ENCODE measurements at regions not wholly inside any gene's neighbourhood (a gene's known extent, or its start where the extent isn't known, plus 50 kb on each side); places are given as distances from the start of the nearest gene placed in this dataset.

DNA sequence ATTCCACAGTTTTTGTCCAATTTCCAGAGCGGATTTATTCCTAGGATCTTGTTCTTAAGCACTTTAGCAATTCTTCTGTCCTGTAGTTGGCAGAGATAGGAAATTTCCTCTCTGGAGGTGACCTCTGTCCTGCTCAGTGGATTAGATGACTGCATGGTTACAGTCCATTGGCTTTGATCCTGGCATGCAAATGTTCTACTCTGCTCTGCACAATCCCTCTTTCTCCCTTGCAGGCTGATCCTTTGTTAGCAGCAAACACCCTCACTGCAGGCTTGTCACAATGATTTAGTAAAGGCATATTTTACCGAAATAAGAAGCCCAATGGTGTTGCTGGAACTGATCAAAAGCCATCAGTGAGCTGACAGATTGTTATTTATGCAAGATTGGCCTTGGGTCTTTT is 243.8 kb downstream of the COX7C start:
- TF ChIP-seq, protein P1, sequence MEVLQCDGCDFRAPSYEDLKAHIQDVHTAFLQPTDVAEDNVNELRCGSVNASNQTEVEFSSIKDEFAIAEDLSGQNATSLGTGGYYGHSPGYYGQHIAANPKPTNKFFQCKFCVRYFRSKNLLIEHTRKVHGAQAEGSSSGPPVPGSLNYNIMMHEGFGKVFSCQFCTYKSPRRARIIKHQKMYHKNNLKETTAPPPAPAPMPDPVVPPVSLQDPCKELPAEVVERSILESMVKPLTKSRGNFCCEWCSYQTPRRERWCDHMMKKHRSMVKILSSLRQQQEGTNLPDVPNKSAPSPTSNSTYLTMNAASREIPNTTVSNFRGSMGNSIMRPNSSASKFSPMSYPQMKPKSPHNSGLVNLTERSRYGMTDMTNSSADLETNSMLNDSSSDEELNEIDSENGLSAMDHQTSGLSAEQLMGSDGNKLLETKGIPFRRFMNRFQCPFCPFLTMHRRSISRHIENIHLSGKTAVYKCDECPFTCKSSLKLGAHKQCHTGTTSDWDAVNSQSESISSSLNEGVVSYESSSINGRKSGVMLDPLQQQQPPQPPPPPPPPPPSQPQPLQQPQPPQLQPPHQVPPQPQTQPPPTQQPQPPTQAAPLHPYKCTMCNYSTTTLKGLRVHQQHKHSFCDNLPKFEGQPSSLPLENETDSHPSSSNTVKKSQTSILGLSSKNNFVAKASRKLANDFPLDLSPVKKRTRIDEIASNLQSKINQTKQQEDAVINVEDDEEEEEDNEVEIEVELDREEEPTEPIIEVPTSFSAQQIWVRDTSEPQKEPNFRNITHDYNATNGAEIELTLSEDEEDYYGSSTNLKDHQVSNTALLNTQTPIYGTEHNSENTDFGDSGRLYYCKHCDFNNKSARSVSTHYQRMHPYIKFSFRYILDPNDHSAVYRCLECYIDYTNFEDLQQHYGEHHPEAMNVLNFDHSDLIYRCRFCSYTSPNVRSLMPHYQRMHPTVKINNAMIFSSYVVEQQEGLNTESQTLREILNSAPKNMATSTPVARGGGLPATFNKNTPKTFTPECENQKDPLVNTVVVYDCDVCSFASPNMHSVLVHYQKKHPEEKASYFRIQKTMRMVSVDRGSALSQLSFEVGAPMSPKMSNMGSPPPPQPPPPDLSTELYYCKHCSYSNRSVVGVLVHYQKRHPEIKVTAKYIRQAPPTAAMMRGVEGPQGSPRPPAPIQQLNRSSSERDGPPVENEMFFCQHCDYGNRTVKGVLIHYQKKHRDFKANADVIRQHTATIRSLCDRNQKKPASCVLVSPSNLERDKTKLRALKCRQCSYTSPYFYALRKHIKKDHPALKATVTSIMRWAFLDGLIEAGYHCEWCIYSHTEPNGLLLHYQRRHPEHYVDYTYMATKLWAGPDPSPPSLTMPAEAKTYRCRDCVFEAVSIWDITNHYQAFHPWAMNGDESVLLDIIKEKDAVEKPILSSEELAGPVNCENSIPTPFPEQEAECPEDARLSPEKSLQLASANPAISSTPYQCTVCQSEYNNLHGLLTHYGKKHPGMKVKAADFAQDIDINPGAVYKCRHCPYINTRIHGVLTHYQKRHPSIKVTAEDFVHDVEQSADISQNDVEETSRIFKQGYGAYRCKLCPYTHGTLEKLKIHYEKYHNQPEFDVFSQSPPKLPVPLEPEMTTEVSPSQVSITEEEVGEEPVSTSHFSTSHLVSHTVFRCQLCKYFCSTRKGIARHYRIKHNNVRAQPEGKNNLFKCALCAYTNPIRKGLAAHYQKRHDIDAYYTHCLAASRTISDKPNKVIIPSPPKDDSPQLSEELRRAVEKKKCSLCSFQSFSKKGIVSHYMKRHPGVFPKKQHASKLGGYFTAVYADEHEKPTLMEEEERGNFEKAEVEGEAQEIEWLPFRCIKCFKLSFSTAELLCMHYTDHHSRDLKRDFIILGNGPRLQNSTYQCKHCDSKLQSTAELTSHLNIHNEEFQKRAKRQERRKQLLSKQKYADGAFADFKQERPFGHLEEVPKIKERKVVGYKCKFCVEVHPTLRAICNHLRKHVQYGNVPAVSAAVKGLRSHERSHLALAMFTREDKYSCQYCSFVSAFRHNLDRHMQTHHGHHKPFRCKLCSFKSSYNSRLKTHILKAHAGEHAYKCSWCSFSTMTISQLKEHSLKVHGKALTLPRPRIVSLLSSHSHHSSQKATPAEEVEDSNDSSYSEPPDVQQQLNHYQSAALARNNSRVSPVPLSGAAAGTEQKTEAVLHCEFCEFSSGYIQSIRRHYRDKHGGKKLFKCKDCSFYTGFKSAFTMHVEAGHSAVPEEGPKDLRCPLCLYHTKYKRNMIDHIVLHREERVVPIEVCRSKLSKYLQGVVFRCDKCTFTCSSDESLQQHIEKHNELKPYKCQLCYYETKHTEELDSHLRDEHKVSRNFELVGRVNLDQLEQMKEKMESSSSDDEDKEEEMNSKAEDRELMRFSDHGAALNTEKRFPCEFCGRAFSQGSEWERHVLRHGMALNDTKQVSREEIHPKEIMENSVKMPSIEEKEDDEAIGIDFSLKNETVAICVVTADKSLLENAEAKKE (CRISPR knock-in tag; IDR thresholded peaks at IDR 0.05) = no peak
- TF ChIP-seq, protein P2, sequence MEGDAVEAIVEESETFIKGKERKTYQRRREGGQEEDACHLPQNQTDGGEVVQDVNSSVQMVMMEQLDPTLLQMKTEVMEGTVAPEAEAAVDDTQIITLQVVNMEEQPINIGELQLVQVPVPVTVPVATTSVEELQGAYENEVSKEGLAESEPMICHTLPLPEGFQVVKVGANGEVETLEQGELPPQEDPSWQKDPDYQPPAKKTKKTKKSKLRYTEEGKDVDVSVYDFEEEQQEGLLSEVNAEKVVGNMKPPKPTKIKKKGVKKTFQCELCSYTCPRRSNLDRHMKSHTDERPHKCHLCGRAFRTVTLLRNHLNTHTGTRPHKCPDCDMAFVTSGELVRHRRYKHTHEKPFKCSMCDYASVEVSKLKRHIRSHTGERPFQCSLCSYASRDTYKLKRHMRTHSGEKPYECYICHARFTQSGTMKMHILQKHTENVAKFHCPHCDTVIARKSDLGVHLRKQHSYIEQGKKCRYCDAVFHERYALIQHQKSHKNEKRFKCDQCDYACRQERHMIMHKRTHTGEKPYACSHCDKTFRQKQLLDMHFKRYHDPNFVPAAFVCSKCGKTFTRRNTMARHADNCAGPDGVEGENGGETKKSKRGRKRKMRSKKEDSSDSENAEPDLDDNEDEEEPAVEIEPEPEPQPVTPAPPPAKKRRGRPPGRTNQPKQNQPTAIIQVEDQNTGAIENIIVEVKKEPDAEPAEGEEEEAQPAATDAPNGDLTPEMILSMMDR (conservative IDR thresholded peaks at IDR 0.05; ENCODE audit: low read depth in 2 of 2) = no peak
- TF ChIP-seq EZH2 (IDR thresholded peaks at IDR 0.05; ENCODE audit: low read depth, unreplicated experiment) = no peak
- TF ChIP-seq, protein P3, sequence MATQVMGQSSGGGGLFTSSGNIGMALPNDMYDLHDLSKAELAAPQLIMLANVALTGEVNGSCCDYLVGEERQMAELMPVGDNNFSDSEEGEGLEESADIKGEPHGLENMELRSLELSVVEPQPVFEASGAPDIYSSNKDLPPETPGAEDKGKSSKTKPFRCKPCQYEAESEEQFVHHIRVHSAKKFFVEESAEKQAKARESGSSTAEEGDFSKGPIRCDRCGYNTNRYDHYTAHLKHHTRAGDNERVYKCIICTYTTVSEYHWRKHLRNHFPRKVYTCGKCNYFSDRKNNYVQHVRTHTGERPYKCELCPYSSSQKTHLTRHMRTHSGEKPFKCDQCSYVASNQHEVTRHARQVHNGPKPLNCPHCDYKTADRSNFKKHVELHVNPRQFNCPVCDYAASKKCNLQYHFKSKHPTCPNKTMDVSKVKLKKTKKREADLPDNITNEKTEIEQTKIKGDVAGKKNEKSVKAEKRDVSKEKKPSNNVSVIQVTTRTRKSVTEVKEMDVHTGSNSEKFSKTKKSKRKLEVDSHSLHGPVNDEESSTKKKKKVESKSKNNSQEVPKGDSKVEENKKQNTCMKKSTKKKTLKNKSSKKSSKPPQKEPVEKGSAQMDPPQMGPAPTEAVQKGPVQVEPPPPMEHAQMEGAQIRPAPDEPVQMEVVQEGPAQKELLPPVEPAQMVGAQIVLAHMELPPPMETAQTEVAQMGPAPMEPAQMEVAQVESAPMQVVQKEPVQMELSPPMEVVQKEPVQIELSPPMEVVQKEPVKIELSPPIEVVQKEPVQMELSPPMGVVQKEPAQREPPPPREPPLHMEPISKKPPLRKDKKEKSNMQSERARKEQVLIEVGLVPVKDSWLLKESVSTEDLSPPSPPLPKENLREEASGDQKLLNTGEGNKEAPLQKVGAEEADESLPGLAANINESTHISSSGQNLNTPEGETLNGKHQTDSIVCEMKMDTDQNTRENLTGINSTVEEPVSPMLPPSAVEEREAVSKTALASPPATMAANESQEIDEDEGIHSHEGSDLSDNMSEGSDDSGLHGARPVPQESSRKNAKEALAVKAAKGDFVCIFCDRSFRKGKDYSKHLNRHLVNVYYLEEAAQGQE (IDR thresholded peaks at IDR 0.05; ENCODE audit: unreplicated experiment) = no peak
- TF ChIP-seq NANOG (IDR thresholded peaks at IDR 0.05; ENCODE audit: borderline replicate concordance) = no peak
- H3K36me3 ChIP-seq (ENCODE audit: insufficient read depth) = no peaks in the 10 kb centered on the region
- ATAC-seq = peak; percentile 61
- DNase-seq (ENCODE audit: low spot score) = no peak
- H3K4me3 ChIP-seq = no peak overlapping the region
- no peaks in the 10 kb centered on the region for H3K27me3 Mint-ChIP-seq (ENCODE audit: insufficient read depth, low read depth, poor library complexity)
- H3K4me2 ChIP-seq = no peak overlapping the region
- H3K4me1 ChIP-seq (ENCODE audit: insufficient read depth) = peaks cover 3% of the 10 kb centered on the region; the same call in 1 of the 2 replicates
- no peaks in the 10 kb centered on the region for H3K79me2 ChIP-seq (replicated peaks; ENCODE audit: insufficient read depth)
- H2AFZ ChIP-seq = no peak overlapping the region
- no peaks in the 10 kb centered on the region for H3K9me3 Mint-ChIP-seq
- no peaks in the 10 kb centered on the region for H3K36me3 Mint-ChIP-seq (ENCODE audit: low read depth)
- no peaks in the 10 kb centered on the region for H4K20me1 ChIP-seq (replicated peaks; ENCODE audit: insufficient read depth)
- no peaks in the 10 kb centered on the region for H3F3A ChIP-seq (replicated peaks; ENCODE audit: low read depth)
- no peak overlapping the region for H3K27ac ChIP-seq (ENCODE audit: low read depth)
- H3K27ac Mint-ChIP-seq = no peak overlapping the region
- peaks cover 5% of the 10 kb centered on the region; the same call in 2 of the 3 replicates for H3K4me1 Mint-ChIP-seq
- no peaks in the 10 kb centered on the region for H3K27me3 ChIP-seq (ENCODE audit: insufficient read depth)
- no peaks in the 10 kb centered on the region for H3K9me2 ChIP-seq (ENCODE audit: insufficient read depth)
- H3K4me3 Mint-ChIP-seq = no peak overlapping the region

Data from GM23338 (cell line).